K562 (cell line): ENCODE measurements at regions not wholly inside any gene's neighbourhood (a gene's known extent, or its start where the extent isn't known, plus 50 kb on each side); places are given as distances from the start of the nearest gene placed in this dataset.

Source experiments
- ATAC-seq: fragments of 200-7000 bp; cut with Tn5 transposase; 3 replicates; pipeline ENCODE4 v1.9.1; 2020; ENCODE audit warnings: moderate library complexity
- BruUV-seq: library from RNA; stranded (reverse); fragments of 400-500 nt; replicated peaks from 2 replicates; lab custom pipeline; 2021; lab: Mats Ljungman, UMichigan
- CTCF ChIA-PET: fragments of 300-600 bp; formaldehyde crosslinking; extraction: SDS; loops from one replicate; lab custom pipeline; 2021; ENCODE audit warnings: low intra/inter-chr PET ratio; lab: Yijun Ruan, JAX
- POLR2A ChIA-PET: fragments of 300-600, 350-650 bp; sonication (Branson Sonifier 250); formaldehyde crosslinking; extraction: SDS; loops from one replicate; lab custom pipeline; 2021; ENCODE audit warnings: antibody characterized with exemption, inconsistent platforms; lab: Yijun Ruan, JAX
- DNase-seq, 4 experiments: peaks; one replicate each; pipeline versions ENCODE4 v3.0.0 to v3.0.0-alpha.2; 2011 to 2018; ENCODE audit warnings: low spot score in 3 of 4, mixed read lengths in 3 of 4; ENCODE audit errors: extremely low read depth in 1 of 4
- FAIRE-seq: peaks from 2 replicates; lab custom pipeline; 2011; peaks lifted over from hg19 to GRCh38; lab: Jason Lieb, UNC
- H2AFZ ChIP-seq: 2 replicates; pipeline ENCODE4 v1.6.0; 2011; ENCODE audit warnings: low read depth, low read length, control low read depth, inconsistent platforms
- H3K27ac ChIP-seq: fragments of 200-600 bp; 3 replicates; pipeline ENCODE4 v1.8.0; 2011; ENCODE audit warnings: low read depth, mild to moderate bottlenecking, control low read depth, inconsistent platforms, low read length, moderate library complexity, mixed read lengths; ENCODE audit errors: extremely low read depth
- H3K27me3 ChIP-seq, 2 experiments: fragments of 300-600 bp in 1 of 2; 2 replicates in 1 of 2; 3 replicates in 1 of 2; pipeline versions ENCODE4 v1.6.0 to v1.8.0; 2011; ENCODE audit warnings: inconsistent platforms in 2 of 2, low read length in 2 of 2, mild to moderate bottlenecking in 1 of 2, mixed read lengths in 1 of 2, moderate library complexity in 1 of 2; ENCODE audit not compliant: control insufficient read depth in 2 of 2, insufficient read depth in 2 of 2
- H3K36me3 ChIP-seq: fragments of 300-600 bp; 3 replicates; pipeline ENCODE4 v1.8.0; 2011; ENCODE audit warnings: mild to moderate bottlenecking, low read length, inconsistent platforms; ENCODE audit not compliant: control insufficient read depth, insufficient read depth
- H3K4me1 ChIP-seq, 2 experiments: fragments of 200-600 bp in 1 of 2; replicated peaks in 1 of 2; 2 replicates in 1 of 2; 3 replicates in 1 of 2; pipeline versions ENCODE4 v1.5.1 to v1.8.0; 2011; ENCODE audit warnings: inconsistent platforms in 2 of 2, low read length in 2 of 2, mild to moderate bottlenecking in 1 of 2, mixed read lengths in 1 of 2, moderate library complexity in 1 of 2; ENCODE audit not compliant: control insufficient read depth in 2 of 2, insufficient read depth in 2 of 2
- H3K4me2 ChIP-seq: 2 replicates; pipeline ENCODE4 v1.6.1; 2011; ENCODE audit warnings: low read length, control low read depth, inconsistent platforms, mixed read lengths; ENCODE audit not compliant: insufficient read depth
- H3K4me3 ChIP-seq: fragments of 200-600 bp; sonication (generic), shearing (Covaris generic); 2 replicates; pipeline ENCODE4 v1.5.1; 2016; ENCODE audit warnings: control low read depth, inconsistent platforms
- H3K79me2 ChIP-seq: fragments of 200-600 bp; 3 replicates; pipeline ENCODE4 v1.8.0; 2011; ENCODE audit warnings: low read length, inconsistent platforms; ENCODE audit not compliant: control insufficient read depth, insufficient read depth
- H3K9ac ChIP-seq, 2 experiments: 2 replicates each; pipeline versions ENCODE4 v1.6.0 to v1.6.1; 2011; ENCODE audit warnings: low read depth in 2 of 2, low read length in 2 of 2, control low read depth in 1 of 2, inconsistent platforms in 1 of 2, mild to moderate bottlenecking in 1 of 2, mixed read lengths in 1 of 2; ENCODE audit not compliant: insufficient read depth in 1 of 2
- H3K9me1 ChIP-seq: one replicate; pipeline ENCODE4 v1.6.0; 2011; ENCODE audit warnings: inconsistent platforms, mild to moderate bottlenecking, low read length, moderate library complexity; ENCODE audit not compliant: control insufficient read depth, insufficient read depth
- H3K9me3 ChIP-seq: replicated peaks from 2 replicates; pipeline ENCODE4 v1.5.1; 2011; ENCODE audit warnings: low read depth, low read length, inconsistent platforms; ENCODE audit not compliant: control insufficient read depth, insufficient read depth
- H4K20me1 ChIP-seq: replicated peaks from 2 replicates; pipeline ENCODE4 v1.6.1; 2011; ENCODE audit warnings: low read length, inconsistent platforms, mixed read lengths; ENCODE audit not compliant: control insufficient read depth, insufficient read depth
- EHMT2 ChIP-seq: fragments of 450-650 bp; IDR thresholded peaks from 2 replicates; pipeline ENCODE4 v1.6.1; 2018; ENCODE audit warnings: antibody characterized with exemption
- EP300 ChIP-seq: IDR thresholded peaks from 2 replicates; pipeline ENCODE4 v1.6.1; 2012; ENCODE audit warnings: low read length, improper control_type of control experiment
- LEF1 ChIP-seq: fragments of 450-650 bp; IDR thresholded peaks from 2 replicates; pipeline ENCODE4 v1.6.1; 2016; ENCODE audit warnings: mild to moderate bottlenecking
- MBD2 ChIP-seq: sonication (generic); IDR thresholded peaks from 2 replicates; pipeline ENCODE4 v1.6.1; 2016; ENCODE audit warnings: low read depth, borderline replicate concordance
- NCOA4 ChIP-seq: fragments of 450-650 bp; IDR thresholded peaks from 2 replicates; pipeline ENCODE4 v1.6.1; 2018; ENCODE audit warnings: mild to moderate bottlenecking; ENCODE audit not compliant: partially characterized antibody
- RFX1 ChIP-seq: fragments of 450-650 bp; IDR thresholded peaks from 2 replicates; pipeline ENCODE4 v1.6.1; 2016; ENCODE audit warnings: mild to moderate bottlenecking, moderate library complexity
- SAP30 ChIP-seq: fragments of 200-600 bp; sonication (generic); IDR thresholded peaks from 2 replicates; pipeline ENCODE4 v1.6.1; 2012; ENCODE audit warnings: borderline replicate concordance, low read depth, mild to moderate bottlenecking, moderate library complexity, low read length, control low read depth, inconsistent platforms; ENCODE audit not compliant: insufficient read depth, poor library complexity, severe bottlenecking
- WGBS: fragments of 100-300 bp; shearing (Covaris generic); methylation state at CpG from one replicate; pipeline ENCODE4 v1.1.6; 2016; ENCODE audit warnings: low coverage, mixed read lengths; ENCODE audit not compliant: insufficient coverage; ENCODE audit errors: missing lambda C conversion rate; 5-methylcytosine and 5-hydroxymethylcytosine counted together
- in situ Hi-C: fragments of 300-500 bp; cut with MboI; formaldehyde crosslinking; loops from 4 replicates; pipeline ENCODE4 v1.15.0; 2018; ENCODE audit warnings: inconsistent platforms, mixed read lengths
- intact Hi-C: fragments of 100-400 bp; cut with micrococcal nuclease; formaldehyde crosslinking; loops from 2 replicates; pipeline ENCODE4 v1.14.2; 2022
- TF ChIP-seq, protein P1 (sequence below): fragments of 450-650 bp; IDR thresholded peaks from 2 replicates; pipeline ENCODE4 v1.6.1; 2018; ENCODE audit not compliant: partially characterized antibody
- TF ChIP-seq, protein P2 (sequence below), 3 experiments: fragments of 200-800 bp in 1 of 3; sonication (Bioruptor generic) in 1 of 3; sonication (generic) in 1 of 3; formaldehyde crosslinking in 1 of 3; IDR thresholded peaks; 2 replicates each; pipeline versions ENCODE4 v1.6.1 to v1.8.0; 2016 to 2022; ENCODE audit warnings: mild to moderate bottlenecking in 2 of 3, missing compliant biosample characterization in 2 of 3, missing genetic modification characterization in 2 of 3, missing genetic modification reagents in 1 of 3

DNA sequence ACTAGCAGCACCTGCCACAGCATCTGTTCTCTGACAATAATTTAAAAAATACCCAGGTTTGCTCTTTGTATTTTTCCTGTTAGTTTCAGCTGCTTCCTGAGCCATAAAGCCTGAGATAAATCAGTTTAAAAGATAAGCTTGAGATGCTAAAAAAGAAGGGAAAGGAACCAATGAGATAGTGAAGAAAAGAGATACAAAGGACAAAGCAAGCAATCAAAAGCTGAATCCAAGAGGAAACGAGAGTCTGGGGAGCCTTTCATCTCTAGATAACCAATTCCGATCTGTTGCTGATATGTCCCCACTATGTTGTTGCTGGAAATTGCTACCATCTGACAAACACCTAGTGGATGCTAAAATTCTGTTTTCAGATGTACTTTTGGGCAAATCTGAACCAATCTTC, 201.4 kb downstream of the RBM43 start:
- Histone ChIP-seq H3K4me3 (no peak overlapping the region), H3K4me2 (no peak overlapping the region), H3K9ac (no peak overlapping the region), H3K9me1 (no peaks in the 10 kb centered on the region), H3K4me1 (no peaks in the 10 kb centered on the region), H3K9me3 (no peaks in the 10 kb centered on the region), H3K36me3 (no peaks in the 10 kb centered on the region), H4K20me1 (no peaks in the 10 kb centered on the region), H2AFZ (no peak overlapping the region), H3K27ac (no peak overlapping the region), H3K79me2 (no peaks in the 10 kb centered on the region), H3K27me3 (no peaks in the 10 kb centered on the region)
- intact Hi-C loops (no loop called here), in situ Hi-C loops (no loop called here)
- no peak for TF ChIP-seq LEF1
- TF ChIP-seq, protein P1, sequence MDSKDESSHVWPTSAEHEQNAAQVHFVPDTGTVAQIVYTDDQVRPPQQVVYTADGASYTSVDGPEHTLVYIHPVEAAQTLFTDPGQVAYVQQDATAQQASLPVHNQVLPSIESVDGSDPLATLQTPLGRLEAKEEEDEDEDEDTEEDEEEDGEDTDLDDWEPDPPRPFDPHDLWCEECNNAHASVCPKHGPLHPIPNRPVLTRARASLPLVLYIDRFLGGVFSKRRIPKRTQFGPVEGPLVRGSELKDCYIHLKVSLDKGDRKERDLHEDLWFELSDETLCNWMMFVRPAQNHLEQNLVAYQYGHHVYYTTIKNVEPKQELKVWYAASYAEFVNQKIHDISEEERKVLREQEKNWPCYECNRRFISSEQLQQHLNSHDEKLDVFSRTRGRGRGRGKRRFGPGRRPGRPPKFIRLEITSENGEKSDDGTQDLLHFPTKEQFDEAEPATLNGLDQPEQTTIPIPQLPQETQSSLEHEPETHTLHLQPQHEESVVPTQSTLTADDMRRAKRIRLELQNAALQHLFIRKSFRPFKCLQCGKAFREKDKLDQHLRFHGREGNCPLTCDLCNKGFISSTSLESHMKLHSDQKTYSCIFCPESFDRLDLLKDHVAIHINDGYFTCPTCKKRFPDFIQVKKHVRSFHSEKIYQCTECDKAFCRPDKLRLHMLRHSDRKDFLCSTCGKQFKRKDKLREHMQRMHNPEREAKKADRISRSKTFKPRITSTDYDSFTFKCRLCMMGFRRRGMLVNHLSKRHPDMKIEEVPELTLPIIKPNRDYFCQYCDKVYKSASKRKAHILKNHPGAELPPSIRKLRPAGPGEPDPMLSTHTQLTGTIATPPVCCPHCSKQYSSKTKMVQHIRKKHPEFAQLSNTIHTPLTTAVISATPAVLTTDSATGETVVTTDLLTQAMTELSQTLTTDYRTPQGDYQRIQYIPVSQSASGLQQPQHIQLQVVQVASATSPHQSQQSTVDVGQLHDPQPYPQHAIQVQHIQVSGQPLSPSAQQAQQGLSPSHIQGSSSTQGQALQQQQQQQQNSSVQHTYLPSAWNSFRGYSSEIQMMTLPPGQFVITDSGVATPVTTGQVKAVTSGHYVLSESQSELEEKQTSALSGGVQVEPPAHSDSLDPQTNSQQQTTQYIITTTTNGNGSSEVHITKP, result no peak
- no peak for TF ChIP-seq EHMT2
- TF ChIP-seq, protein P2, sequence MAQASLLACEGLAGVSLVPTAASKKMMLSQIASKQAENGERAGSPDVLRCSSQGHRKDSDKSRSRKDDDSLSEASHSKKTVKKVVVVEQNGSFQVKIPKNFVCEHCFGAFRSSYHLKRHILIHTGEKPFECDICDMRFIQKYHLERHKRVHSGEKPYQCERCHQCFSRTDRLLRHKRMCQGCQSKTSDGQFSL (CRISPR knock-in tag; IDR thresholded peaks at IDR 0.05), result no peak
- TF ChIP-seq, protein P2 (tag; IDR thresholded peaks at IDR 0.05), result no peak
- no peak for TF ChIP-seq MBD2
- TF ChIP-seq RFX1, result no peak
- TF ChIP-seq NCOA4, result no peak
- no peak for TF ChIP-seq SAP30
- TF ChIP-seq EP300, result no peak
- FAIRE-seq (no peak), DNase-seq (no peak), ATAC-seq (no peak)
- BruUV-seq, result no TSS peak
- 0% methylated on average over 2 of the region's 2 CpGs for whole genome bisulfite sequencing
- ChIA-PET CTCF (no interaction called here), POLR2A (interaction anchor here (0.9 kb wide), 1 partner anchor 38 kb away, joined by 3 read pairs; no protein-coding TSS in a partner anchor)
